NOMO-1 treated with dmso at 0.1 percent for 144 hours (cell line): ENCODE measurements at regions not wholly inside any gene's neighbourhood (a gene's known extent, or its start where the extent isn't known, plus 50 kb on each side); places are given as distances from the start of the nearest gene placed in this dataset.
"Not testable (repeated sequence)": the region's sequence is repeated elsewhere in the genome, so short reads cannot be mapped to it uniquely, and the experiment has no call there.

Experiments used
- DNase-seq: peaks from one replicate; lab custom pipeline; 2025; ENCODE audit not compliant: unreplicated experiment; lab: John Stamatoyannopoulos, UW

GRCh38 chr3:10625323-10625722 lies 119.9 kb upstream of the ATP2B2 start:
- no peak for DNase-seq

GRCh38 chr3:10627884-10628572 lies 122.6 kb upstream of the ATP2B2 start:
- no peak for DNase-seq

GRCh38 chr3:10628891-10629670 lies 123.7 kb upstream of the ATP2B2 start:
- DNase-seq, result no peak

GRCh38 chr3:10629671-10630040 lies 124.3 kb upstream of the ATP2B2 start:
- DNase-seq, result no peak

- no peak for DNase-seq
Measured at GRCh38 chr3:10631224-10631623, 125.8 kb upstream of the ATP2B2 start.

- no peak for DNase-seq
Measured at GRCh38 chr3:10632125-10632524, 126.7 kb upstream of the ATP2B2 start.

- no peak for DNase-seq
Measured at GRCh38 chr3:10632741-10633140, 127.4 kb upstream of the ATP2B2 start.

- DNase-seq, result no peak
Measured at GRCh38 chr3:10635446-10636076, 130.2 kb upstream of the ATP2B2 start.

- DNase-seq, result no peak
Measured at GRCh38 chr3:10637342-10637741, 132.0 kb upstream of the ATP2B2 start.

- no peak for DNase-seq
Measured at GRCh38 chr3:10638466-10638865, 133.1 kb upstream of the ATP2B2 start.

GRCh38 chr3:10641760-10642159 lies 136.4 kb upstream of the ATP2B2 start:
- DNase-seq, result no peak

- DNase-seq, result no peak
Measured at GRCh38 chr3:10644189-10644588, 138.8 kb upstream of the ATP2B2 start.

- DNase-seq, result no peak
Measured at GRCh38 chr3:10645800-10646199, 140.4 kb upstream of the ATP2B2 start.

- DNase-seq, result no peak
Measured at GRCh38 chr3:10646531-10647335, 141.3 kb upstream of the ATP2B2 start.

GRCh38 chr3:10647376-10647775 lies 142.0 kb upstream of the ATP2B2 start:
- DNase-seq, result no peak

- DNase-seq, result no peak
Measured at GRCh38 chr3:10648181-10648580, 142.8 kb upstream of the ATP2B2 start.

- not testable (repeated sequence) for DNase-seq
Measured at GRCh38 chr3:10649463-10649862, 144.1 kb upstream of the ATP2B2 start.

GRCh38 chr3:10651506-10651905 lies 146.1 kb upstream of the ATP2B2 start:
- no peak for DNase-seq

GRCh38 chr3:10653241-10653640 lies 147.9 kb upstream of the ATP2B2 start:
- no peak for DNase-seq

GRCh38 chr3:10653866-10654611 lies 148.7 kb upstream of the ATP2B2 start:
- no peak for DNase-seq

- no peak for DNase-seq
Measured at GRCh38 chr3:10655105-10655504, 149.7 kb upstream of the ATP2B2 start.
